Testis (tissue), 2 donors: ENCODE measurements at regions not wholly inside any gene's neighbourhood (a gene's known extent, or its start where the extent isn't known, plus 50 kb on each side); places are given as distances from the start of the nearest gene placed in this dataset.
"Not testable (repeated sequence)": the region's sequence is repeated elsewhere in the genome, so short reads cannot be mapped to it uniquely, and the experiment has no call there.

Experiments
- DNase-seq: peaks from one replicate; pipeline ENCODE4 v3.0.0-alpha.2; 2019
- H3K27ac ChIP-seq, 2 donors: fragments of 200-600 bp; sonication (generic); one replicate each; pipeline ENCODE4 v1.5.1; 2019
- H3K27me3 ChIP-seq: fragments of 200-600 bp; sonication (generic); one replicate; pipeline ENCODE4 v1.5.1; 2019
- H3K36me3 ChIP-seq: fragments of 200-600 bp; sonication (generic); one replicate; pipeline ENCODE4 v1.5.1; 2017; ENCODE audit warnings: low read depth; ENCODE audit errors: missing control alignments
- H3K4me1 ChIP-seq: fragments of 200-600 bp; sonication (generic); one replicate; pipeline ENCODE4 v1.5.1; 2019
- H3K4me3 ChIP-seq, 2 donors: fragments of 200-600 bp; sonication (generic); one replicate each; pipeline ENCODE4 v1.5.1; 2017 to 2019
- H3K9me3 ChIP-seq: fragments of 200-600 bp; sonication (generic); one replicate; pipeline ENCODE4 v1.5.1; 2017
- POLR2A ChIP-seq: fragments of 450-650 bp; IDR thresholded peaks from one replicate; pipeline ENCODE4 v1.6.1; 2017; ENCODE audit warnings: antibody characterized with exemption, mild to moderate bottlenecking, moderate library complexity
- WGBS, 2 donors: methylation state at CpG; one replicate each; pipeline ENCODE4 v1.1.5; 2018; 5-methylcytosine and 5-hydroxymethylcytosine counted together
- intact Hi-C: fragments of 100-400 bp; cut with DNase I; formaldehyde crosslinking; loops from one replicate; pipeline ENCODE4 v1.15.1; 2023; ENCODE audit warnings: low total_unique reads
- TF ChIP-seq, protein P1 (sequence below), 3 experiments: fragments of 450-650 bp in 2 of 3; fragments of 200-600 bp in 1 of 3; sonication (generic) in 1 of 3; IDR thresholded peaks; one replicate each; pipeline ENCODE4 v1.5.1; 2016 to 2019; ENCODE audit warnings: antibody characterized with exemption in 3 of 3, mild to moderate bottlenecking in 2 of 3, moderate library complexity in 1 of 3

DNA sequence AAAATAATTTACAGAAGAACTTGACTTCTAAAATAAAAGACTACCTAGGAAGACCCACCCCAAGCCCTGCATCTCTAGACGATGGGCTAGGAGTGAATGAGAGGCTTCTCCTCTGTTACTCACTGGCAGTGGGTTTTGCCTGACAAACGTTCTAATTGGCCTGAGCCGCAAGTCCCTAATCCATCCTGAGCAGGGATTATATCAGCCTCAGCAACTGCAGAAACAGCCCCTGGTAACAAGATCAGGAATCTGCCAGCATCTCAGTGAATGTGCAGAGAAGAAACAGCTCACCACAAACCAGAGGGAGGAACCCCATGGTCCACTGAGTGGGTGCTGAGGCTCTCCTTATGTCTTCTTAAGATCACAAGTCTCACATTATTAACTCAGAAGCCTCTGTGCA is 240.6 kb downstream of the BRINP2 start:
- TF ChIP-seq, protein P1, sequence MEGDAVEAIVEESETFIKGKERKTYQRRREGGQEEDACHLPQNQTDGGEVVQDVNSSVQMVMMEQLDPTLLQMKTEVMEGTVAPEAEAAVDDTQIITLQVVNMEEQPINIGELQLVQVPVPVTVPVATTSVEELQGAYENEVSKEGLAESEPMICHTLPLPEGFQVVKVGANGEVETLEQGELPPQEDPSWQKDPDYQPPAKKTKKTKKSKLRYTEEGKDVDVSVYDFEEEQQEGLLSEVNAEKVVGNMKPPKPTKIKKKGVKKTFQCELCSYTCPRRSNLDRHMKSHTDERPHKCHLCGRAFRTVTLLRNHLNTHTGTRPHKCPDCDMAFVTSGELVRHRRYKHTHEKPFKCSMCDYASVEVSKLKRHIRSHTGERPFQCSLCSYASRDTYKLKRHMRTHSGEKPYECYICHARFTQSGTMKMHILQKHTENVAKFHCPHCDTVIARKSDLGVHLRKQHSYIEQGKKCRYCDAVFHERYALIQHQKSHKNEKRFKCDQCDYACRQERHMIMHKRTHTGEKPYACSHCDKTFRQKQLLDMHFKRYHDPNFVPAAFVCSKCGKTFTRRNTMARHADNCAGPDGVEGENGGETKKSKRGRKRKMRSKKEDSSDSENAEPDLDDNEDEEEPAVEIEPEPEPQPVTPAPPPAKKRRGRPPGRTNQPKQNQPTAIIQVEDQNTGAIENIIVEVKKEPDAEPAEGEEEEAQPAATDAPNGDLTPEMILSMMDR (IDR thresholded peaks at IDR 0.05) = no peak
- TF ChIP-seq POLR2A = no peak
- H3K4me3 ChIP-seq = no peak overlapping the region
- no peaks in the 10 kb centered on the region for H3K4me1 ChIP-seq
- no peaks in the 10 kb centered on the region for H3K9me3 ChIP-seq
- no peak overlapping the region for H3K27ac ChIP-seq
- intact Hi-C loops = no loop called here
- no peaks in the 10 kb centered on the region for H3K27me3 ChIP-seq
- no peak for DNase-seq
- no peaks in the 10 kb centered on the region for H3K36me3 ChIP-seq
- WGBS, 2 donors = 58 to 70% methylated on average over 3 of the region's 3 CpGs

DNA sequence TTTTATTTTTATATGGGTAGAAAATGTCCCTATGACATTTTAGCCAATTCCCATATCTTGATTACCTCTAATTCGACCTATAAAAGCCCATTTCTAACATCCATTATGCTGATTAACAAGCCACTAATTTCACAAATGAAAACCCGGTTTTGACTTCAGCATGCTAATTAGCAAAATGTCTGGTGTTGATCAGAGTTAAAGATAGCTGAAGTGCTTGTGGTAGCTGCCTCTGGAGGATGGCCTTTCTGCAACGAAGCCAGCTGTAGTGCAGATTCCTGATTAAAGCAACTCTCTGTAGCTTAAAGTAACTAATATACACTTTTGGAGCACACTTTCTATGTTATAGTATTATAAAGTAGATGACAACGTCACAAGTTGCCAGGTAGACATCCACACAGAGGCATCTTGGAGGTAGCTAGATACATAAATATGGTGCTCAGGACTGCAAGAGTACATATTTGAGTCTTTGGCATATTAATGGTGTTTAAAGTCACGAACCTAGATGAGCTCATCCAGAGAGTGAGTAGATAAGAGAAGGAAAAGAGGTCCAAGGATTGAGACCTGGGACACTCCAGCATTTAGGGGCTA is 239.5 kb downstream of the BRINP2 start:
- TF ChIP-seq, protein P1 (IDR thresholded peaks at IDR 0.05) = no peak
- TF ChIP-seq POLR2A = no peak
- Histone ChIP-seq H3K27me3 (no peaks in the 10 kb centered on the region), H3K9me3 (no peaks in the 10 kb centered on the region), H3K4me3 (no peak overlapping the region), H3K27ac (no peak overlapping the region), H3K36me3 (no peaks in the 10 kb centered on the region), H3K4me1 (no peaks in the 10 kb centered on the region)
- intact Hi-C loops = no loop called here
- DNase-seq = no peak
- 72 to 74% methylated on average over 5 of the region's 5 CpGs for WGBS, 2 donors

DNA sequence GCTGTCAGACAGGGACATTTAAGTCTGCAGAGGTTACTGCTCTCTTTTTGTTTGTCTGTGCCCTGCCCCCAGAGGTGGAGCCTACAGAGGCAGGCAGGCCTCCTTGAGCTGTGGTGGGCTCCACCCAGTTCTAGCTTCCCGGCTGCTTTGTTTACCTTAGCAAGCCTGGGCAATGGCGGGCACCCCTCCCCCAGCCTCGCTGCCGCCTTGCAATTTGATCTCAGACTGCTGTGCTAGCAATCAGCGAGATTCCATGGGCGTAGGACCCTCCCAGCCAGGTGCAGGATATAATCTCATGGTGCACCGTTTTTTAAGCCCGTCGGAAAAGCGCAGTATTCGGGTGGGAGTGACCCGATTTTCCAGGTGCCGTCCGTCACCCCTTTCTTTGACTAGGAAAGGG is 235.6 kb downstream of the BRINP2 start:
- H3K36me3 ChIP-seq, H3K9me3 ChIP-seq, H3K4me3 ChIP-seq, intact Hi-C loops, DNase-seq, H3K27ac ChIP-seq, H3K27me3 ChIP-seq, H3K4me1 ChIP-seq: not testable (repeated sequence)
- WGBS, 2 donors = 85 to 88% methylated on average over 14 of the region's 14 CpGs

DNA sequence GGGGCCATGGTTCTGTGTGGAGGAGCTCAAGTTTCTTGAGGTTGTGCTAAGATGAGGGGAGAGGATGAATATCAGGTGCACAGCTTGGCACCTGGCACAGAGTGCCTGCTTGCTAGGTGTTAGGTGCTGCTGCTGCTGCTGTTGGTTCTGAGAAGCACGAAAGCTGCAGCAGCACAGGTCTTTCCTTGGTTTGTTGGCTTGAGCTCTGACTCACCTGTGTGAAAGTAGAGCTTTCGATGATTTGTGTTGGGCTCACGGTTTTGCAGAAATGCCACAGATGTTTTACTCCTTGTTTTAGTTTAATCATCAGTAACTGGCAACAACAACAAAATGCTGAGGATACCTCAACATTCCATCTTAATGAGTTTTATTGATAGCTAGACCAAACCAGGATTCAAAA is 221.6 kb downstream of the BRINP2 start:
- H3K4me1 ChIP-seq = no peaks in the 10 kb centered on the region
- no peaks in the 10 kb centered on the region for H3K36me3 ChIP-seq
- DNase-seq = no peak
- H3K27ac ChIP-seq = no peak overlapping the region
- TF ChIP-seq, protein P1 (IDR thresholded peaks at IDR 0.05) = no peak
- no peak for TF ChIP-seq POLR2A
- WGBS, 2 donors = 87 to 91% methylated on average over 3 of the region's 3 CpGs
- no peak overlapping the region for H3K4me3 ChIP-seq
- H3K27me3 ChIP-seq = no peaks in the 10 kb centered on the region
- no peaks in the 10 kb centered on the region for H3K9me3 ChIP-seq
- intact Hi-C loops = no loop called here

DNA sequence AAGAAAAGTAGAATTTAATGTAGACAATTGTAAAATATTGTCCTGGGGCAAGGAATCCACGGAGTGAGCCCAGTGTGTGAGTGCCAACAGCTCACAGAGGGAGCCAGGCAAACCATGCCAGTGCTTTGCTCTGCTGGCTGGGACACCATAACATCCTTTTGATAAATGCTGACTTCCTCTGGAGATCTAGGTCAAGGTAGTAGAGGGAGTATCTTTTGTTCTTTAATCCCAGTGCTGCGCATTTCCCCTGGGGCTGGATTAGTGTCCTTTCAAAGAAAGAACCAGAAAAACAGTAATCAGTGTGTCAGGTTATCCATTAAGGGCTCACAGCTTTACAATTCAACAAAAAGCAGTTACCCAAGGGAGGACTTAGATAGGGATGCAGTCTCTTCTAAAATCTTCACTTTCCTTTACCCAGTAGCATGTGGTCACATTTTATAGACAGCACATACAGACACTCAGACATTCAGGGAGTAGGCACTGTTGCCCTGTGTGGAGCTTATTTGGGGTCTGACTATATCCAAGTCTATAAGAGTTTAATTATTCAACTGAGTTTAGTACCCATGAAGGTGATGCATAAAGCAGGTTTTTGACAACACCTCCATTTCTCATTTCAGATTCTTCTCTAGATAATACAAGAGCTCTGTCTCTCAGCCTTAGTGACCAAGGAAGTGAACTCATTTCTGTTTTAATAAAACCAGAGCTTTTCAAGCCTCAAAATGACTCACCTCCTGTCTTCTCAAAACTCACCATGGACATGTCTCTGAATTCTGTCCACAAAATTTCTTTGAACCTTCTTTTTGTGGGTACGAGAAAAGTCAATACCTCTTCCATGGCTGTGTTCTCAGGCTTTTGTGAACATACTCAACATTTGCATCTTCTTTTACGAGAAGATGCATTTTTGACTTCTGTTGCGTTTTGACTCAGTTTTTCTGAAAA is 215.3 kb downstream of the BRINP2 start:
- Histone ChIP-seq H3K36me3 (no peaks in the 10 kb centered on the region), H3K9me3 (no peaks in the 10 kb centered on the region), H3K4me1 (no peaks in the 10 kb centered on the region), H3K4me3 (no peak overlapping the region), H3K27me3 (no peaks in the 10 kb centered on the region), H3K27ac (no peak overlapping the region)
- no peak for DNase-seq
- TF ChIP-seq, protein P1 (IDR thresholded peaks at IDR 0.05) = no peak
- no peak for TF ChIP-seq POLR2A
- intact Hi-C loops = no loop called here
- WGBS, 2 donors = 62 to 66% methylated on average over 5 of the region's 5 CpGs
